Activated B cell treated with CpG ODN at 0.5 μM for 24 hours (primary cell): ENCODE measurements at regions not wholly inside any gene's neighbourhood (a gene's known extent, or its start where the extent isn't known, plus 50 kb on each side); places are given as distances from the start of the nearest gene placed in this dataset.

Source experiments
- ATAC-seq: fragments of 200-7000 bp; cut with Tn5 transposase; one replicate; pipeline ENCODE4 v1.10.0; 2021; ENCODE audit warnings: low read depth, mild to moderate bottlenecking, moderate library complexity
- CTCF ChIA-PET: fragments of 350-600 bp; sonication (Branson Sonifier 250); formaldehyde crosslinking; loops from one replicate; lab custom pipeline; 2021; ENCODE audit warnings: antibody characterized with exemption; lab: Charles Lee
- POLR2A ChIA-PET: fragments of 350-600 bp; sonication (Branson Sonifier 250); formaldehyde crosslinking; loops from one replicate; lab custom pipeline; 2021; ENCODE audit warnings: antibody characterized with exemption; lab: Charles Lee
- DNase-seq: peaks from one replicate; pipeline ENCODE4 v3.0.0; 2022
- H3K27ac Mint-ChIP-seq: one replicate; pipeline ENCODE4 v1.8.0; 2020; ENCODE audit warnings: mixed read lengths
- H3K27me3 Mint-ChIP-seq: one replicate; pipeline ENCODE4 v1.8.0; 2021; ENCODE audit warnings: mixed read lengths
- H3K36me3 Mint-ChIP-seq: one replicate; pipeline ENCODE4 v1.8.0; 2021; ENCODE audit warnings: low read depth, mixed read lengths
- H3K4me1 Mint-ChIP-seq: one replicate; pipeline ENCODE4 v1.8.0; 2021; ENCODE audit warnings: mixed read lengths
- H3K4me3 Mint-ChIP-seq: one replicate; pipeline ENCODE4 v1.8.0; 2020; ENCODE audit warnings: mild to moderate bottlenecking, mixed read lengths
- H3K9me3 Mint-ChIP-seq: one replicate; pipeline ENCODE4 v1.8.0; 2020; ENCODE audit warnings: mixed read lengths
- intact Hi-C: fragments of 100-400 bp; cut with micrococcal nuclease; formaldehyde crosslinking; loops from one replicate; pipeline ENCODE4 v1.15.1; 2024
- TF ChIP-seq, protein P1 (sequence below): fragments of 200-600 bp; IDR thresholded peaks from one replicate; pipeline ENCODE4 v1.8.0; 2022; ENCODE audit warnings: antibody characterized with exemption, mild to moderate bottlenecking

DNA sequence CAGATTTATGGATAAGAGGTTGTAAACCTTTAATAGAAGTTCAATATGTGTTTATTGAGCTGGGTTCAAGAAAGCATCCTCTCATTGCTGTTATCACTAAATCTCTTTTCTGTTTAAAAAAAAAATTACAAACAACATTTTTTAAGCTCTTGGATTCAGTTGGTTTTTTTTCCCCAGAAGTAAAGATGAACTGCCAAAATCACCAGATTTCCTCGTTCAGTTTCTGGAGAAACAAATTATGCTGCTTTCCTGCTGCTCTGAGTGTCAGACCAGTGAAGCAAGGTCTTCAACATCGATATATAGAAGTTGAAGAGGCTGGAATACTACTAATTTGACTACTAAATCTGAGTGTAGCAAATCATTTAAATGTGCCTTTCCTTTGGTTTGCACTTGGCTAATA lies 352.1 kb upstream of the IRAK1BP1 start:
- POLR2A ChIA-PET: no interaction called here
- TF ChIP-seq, protein P1, sequence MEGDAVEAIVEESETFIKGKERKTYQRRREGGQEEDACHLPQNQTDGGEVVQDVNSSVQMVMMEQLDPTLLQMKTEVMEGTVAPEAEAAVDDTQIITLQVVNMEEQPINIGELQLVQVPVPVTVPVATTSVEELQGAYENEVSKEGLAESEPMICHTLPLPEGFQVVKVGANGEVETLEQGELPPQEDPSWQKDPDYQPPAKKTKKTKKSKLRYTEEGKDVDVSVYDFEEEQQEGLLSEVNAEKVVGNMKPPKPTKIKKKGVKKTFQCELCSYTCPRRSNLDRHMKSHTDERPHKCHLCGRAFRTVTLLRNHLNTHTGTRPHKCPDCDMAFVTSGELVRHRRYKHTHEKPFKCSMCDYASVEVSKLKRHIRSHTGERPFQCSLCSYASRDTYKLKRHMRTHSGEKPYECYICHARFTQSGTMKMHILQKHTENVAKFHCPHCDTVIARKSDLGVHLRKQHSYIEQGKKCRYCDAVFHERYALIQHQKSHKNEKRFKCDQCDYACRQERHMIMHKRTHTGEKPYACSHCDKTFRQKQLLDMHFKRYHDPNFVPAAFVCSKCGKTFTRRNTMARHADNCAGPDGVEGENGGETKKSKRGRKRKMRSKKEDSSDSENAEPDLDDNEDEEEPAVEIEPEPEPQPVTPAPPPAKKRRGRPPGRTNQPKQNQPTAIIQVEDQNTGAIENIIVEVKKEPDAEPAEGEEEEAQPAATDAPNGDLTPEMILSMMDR: no peak
- no peaks in the 10 kb centered on the region for H3K36me3 Mint-ChIP-seq
- ATAC-seq: no peak
- CTCF ChIA-PET: no interaction called here
- H3K4me3 Mint-ChIP-seq: no peak overlapping the region
- no peak for DNase-seq
- no peaks in the 10 kb centered on the region for H3K4me1 Mint-ChIP-seq
- H3K27me3 Mint-ChIP-seq: no peaks in the 10 kb centered on the region
- no peak overlapping the region for H3K27ac Mint-ChIP-seq
- intact Hi-C loops: no loop called here
- H3K9me3 Mint-ChIP-seq: no peaks in the 10 kb centered on the region

DNA sequence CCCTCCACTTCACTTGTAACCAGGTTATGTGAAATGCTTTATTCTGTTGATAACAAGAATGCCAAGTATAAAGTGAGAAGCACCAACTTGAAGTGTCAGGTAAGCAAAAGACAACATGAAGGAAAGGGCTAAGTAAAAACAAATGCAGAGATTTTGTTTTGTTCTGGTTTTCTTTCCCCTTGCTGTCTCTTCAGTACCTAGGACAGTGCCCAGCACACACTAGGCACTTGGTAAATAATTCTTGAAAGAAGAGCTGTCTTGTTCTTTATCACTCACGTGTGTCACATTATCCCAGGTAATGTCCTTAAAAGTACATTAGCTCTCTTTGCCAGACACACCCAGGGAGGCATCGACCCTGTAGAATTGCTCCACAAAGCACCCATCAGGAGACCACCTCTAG lies 350.0 kb upstream of the IRAK1BP1 start:
- ATAC-seq (no peak), DNase-seq (no peak)
- no peak overlapping the region for H3K4me3 Mint-ChIP-seq
- no peaks in the 10 kb centered on the region for H3K4me1 Mint-ChIP-seq
- no peak overlapping the region for H3K27ac Mint-ChIP-seq
- intact Hi-C loops: no loop called here
- H3K27me3 Mint-ChIP-seq: no peaks in the 10 kb centered on the region
- ChIA-PET POLR2A (no interaction called here), CTCF (no interaction called here)
- TF ChIP-seq, protein P1: no peak
- no peaks in the 10 kb centered on the region for H3K36me3 Mint-ChIP-seq
- H3K9me3 Mint-ChIP-seq: no peaks in the 10 kb centered on the region

DNA sequence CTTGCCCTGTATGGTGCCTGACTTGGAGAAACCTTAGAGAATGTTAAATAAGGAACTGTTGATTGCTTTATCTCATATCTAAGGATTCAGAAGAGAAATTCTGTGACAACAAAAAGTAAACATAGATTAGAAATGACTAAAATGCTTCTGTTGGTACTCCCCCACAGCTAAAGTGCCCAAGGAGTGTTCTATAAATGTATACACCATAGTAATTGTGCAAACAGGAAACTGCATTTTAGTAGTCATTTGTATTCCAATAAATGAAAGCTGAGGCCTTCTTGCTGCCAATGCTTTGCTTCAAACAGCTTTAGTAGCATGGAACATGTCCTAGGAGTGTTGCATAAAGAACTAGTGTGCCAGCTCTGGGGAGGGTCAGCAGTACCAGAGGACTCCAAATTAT lies 343.7 kb upstream of the IRAK1BP1 start:
- TF ChIP-seq, protein P1: no peak
- Mint-ChIP-seq H3K36me3 (no peaks in the 10 kb centered on the region), H3K9me3 (no peaks in the 10 kb centered on the region), H3K27ac (no peak overlapping the region), H3K27me3 (no peaks in the 10 kb centered on the region), H3K4me1 (no peaks in the 10 kb centered on the region), H3K4me3 (no peak overlapping the region)
- POLR2A ChIA-PET: no interaction called here
- intact Hi-C loops: no loop called here
- DNase-seq (no peak), ATAC-seq (no peak)
- CTCF ChIA-PET: no interaction called here

DNA sequence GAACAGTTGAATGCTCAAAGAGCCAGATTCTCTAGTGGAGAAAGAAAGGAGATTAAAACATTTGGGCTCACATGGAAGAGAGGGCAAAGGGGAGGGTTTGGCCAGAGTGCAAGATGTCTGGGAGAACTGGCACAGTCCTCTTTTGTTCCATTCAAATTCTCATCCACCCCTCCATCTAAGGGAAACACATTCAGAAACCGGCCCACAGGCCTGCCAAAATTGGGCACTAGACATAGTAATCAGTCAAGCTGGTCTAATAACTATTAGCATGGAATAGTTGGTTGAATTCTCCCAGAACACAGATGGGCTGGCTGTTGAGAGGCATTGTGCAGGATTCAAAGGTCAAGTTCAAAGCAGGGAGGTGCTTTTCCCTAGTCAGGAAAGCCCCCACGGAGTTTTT lies 341.4 kb upstream of the IRAK1BP1 start:
- TF ChIP-seq, protein P1: no peak
- Mint-ChIP-seq H3K4me3 (no peak overlapping the region), H3K27me3 (no peaks in the 10 kb centered on the region), H3K9me3 (no peaks in the 10 kb centered on the region), H3K36me3 (no peaks in the 10 kb centered on the region), H3K27ac (no peak overlapping the region), H3K4me1 (no peaks in the 10 kb centered on the region)
- intact Hi-C loops: no loop called here
- POLR2A ChIA-PET: no interaction called here
- CTCF ChIA-PET: no interaction called here
- DNase-seq: no peak
- ATAC-seq: no peak

DNA sequence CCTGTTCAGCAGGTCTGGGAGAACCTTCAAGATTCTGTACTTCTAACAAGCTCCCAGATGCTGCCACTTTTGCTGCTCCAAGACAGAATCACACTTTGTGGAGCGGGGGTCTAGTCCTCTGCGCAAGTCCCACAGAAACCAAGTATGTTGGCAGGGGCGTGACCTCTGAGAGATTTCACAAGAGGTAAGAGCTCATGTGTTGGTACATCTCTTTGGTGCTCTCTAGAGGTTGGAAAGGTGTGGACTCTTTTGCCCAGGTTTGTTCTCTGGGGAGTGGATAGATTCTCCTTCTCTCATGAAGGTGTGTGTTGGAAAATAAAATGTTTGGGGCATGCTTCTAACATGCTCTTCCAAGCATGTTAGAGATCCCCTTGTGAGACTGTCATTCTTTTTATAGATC lies 340.9 kb upstream of the IRAK1BP1 start:
- TF ChIP-seq, protein P1: no peak
- Mint-ChIP-seq H3K27me3 (no peaks in the 10 kb centered on the region), H3K36me3 (no peaks in the 10 kb centered on the region), H3K27ac (no peak overlapping the region), H3K4me3 (no peak overlapping the region), H3K4me1 (no peaks in the 10 kb centered on the region), H3K9me3 (no peaks in the 10 kb centered on the region)
- POLR2A ChIA-PET: no interaction called here
- no peak for DNase-seq
- intact Hi-C loops: no loop called here
- CTCF ChIA-PET: no interaction called here
- ATAC-seq: no peak
